ENCODE measurements at regions not wholly inside any gene's neighbourhood (a gene's known extent, or its start where the extent isn't known, plus 50 kb on each side); places are given as distances from the start of the nearest gene placed in this dataset.

DNA sequence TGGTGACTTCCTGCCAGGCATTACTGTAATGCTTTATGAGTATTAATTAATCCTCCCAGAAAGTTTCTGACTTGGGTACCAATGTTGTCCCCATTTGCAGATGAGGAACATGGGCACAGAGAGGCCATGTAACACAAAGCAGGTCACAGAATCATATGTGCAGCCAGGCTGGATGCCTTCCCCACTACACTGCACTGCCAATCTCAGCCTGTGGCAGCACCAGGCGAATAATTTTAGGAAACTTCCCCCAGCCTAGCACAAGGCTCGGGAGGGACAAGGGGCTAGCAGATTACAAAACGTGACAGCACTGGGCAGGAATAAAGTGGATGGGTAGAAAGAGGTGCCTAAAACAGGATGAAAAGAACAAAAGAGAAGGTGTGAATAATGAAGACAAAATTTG is 331.7 kb upstream of the PROX1 start:
- Histone ChIP-seq H3K9me2 (replicated peaks; ENCODE audit: insufficient read depth) (no peaks in the 10 kb centered on the region), H2AFZ (no peak overlapping the region), H4K20me1 (ENCODE audit: insufficient read depth, poor library complexity, severe bottlenecking) (no peaks in the 10 kb centered on the region), H3K79me2 (no peaks in the 10 kb centered on the region), H3K4me1 (ENCODE audit: insufficient read depth) (peaks cover 12% of the 10 kb centered on the region), H3K27me3 (no peaks in the 10 kb centered on the region), H3K36me3 (replicated peaks; ENCODE audit: insufficient read depth, low read depth) (no peaks in the 10 kb centered on the region), H3K4me3 (no peak overlapping the region), H3K4me2 (peak overlapping the region; percentile 49), H3K9me3 (ENCODE audit: low read depth) (no peaks in the 10 kb centered on the region), H3K27ac (peak overlapping the region; percentile 62)
- TF ChIP-seq EZH2phosphoT487 (IDR thresholded peaks at IDR 0.05; ENCODE audit: low read depth, severe bottlenecking, unreplicated experiment), result no peak
- no peak for TF ChIP-seq EZH2 (IDR thresholded peaks at IDR 0.05; ENCODE audit: borderline replicate concordance)
- TF ChIP-seq, protein P1, sequence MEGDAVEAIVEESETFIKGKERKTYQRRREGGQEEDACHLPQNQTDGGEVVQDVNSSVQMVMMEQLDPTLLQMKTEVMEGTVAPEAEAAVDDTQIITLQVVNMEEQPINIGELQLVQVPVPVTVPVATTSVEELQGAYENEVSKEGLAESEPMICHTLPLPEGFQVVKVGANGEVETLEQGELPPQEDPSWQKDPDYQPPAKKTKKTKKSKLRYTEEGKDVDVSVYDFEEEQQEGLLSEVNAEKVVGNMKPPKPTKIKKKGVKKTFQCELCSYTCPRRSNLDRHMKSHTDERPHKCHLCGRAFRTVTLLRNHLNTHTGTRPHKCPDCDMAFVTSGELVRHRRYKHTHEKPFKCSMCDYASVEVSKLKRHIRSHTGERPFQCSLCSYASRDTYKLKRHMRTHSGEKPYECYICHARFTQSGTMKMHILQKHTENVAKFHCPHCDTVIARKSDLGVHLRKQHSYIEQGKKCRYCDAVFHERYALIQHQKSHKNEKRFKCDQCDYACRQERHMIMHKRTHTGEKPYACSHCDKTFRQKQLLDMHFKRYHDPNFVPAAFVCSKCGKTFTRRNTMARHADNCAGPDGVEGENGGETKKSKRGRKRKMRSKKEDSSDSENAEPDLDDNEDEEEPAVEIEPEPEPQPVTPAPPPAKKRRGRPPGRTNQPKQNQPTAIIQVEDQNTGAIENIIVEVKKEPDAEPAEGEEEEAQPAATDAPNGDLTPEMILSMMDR (IDR thresholded peaks at IDR 0.05; ENCODE audit: poor library complexity), result no peak
- no peak for DNase-seq (ENCODE audit: low spot score)
- 94% methylated on average over 3 of the region's 3 CpGs for WGBS (ENCODE audit: low lambda C conversion rate, missing lambda C conversion rate)

DNA sequence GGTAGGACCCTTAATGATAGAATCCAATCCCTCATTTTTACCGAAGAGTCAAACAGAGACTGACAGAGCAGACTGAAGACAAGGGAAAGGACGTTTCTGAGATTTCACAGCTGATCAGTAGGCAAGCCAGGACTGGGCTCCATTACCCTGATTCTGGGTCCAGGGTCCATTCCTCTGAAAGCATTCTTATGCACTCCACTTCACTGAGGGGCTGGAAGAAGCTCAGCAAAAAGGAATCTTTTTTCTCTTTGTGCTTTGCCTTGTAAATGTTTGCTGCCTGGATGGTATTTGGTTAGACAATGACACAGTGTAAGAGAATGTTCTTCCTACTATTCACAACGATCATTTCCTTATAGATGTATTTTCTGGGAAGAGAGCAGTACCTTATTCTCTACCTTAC is 331.3 kb upstream of the PROX1 start:
- H3K36me3 ChIP-seq (replicated peaks; ENCODE audit: insufficient read depth, low read depth), result no peaks in the 10 kb centered on the region
- peak overlapping the region; percentile 62 for H3K27ac ChIP-seq
- no peak for DNase-seq (ENCODE audit: low spot score)
- WGBS (ENCODE audit: low lambda C conversion rate, missing lambda C conversion rate), result 44% methylated on average over 3 of the region's 3 CpGs
- H2AFZ ChIP-seq, result no peak overlapping the region
- H3K4me3 ChIP-seq, result no peak overlapping the region
- no peaks in the 10 kb centered on the region for H3K79me2 ChIP-seq
- H3K9me2 ChIP-seq (replicated peaks; ENCODE audit: insufficient read depth), result no peaks in the 10 kb centered on the region
- H4K20me1 ChIP-seq (ENCODE audit: insufficient read depth, poor library complexity, severe bottlenecking), result no peaks in the 10 kb centered on the region
- TF ChIP-seq, protein P1 (IDR thresholded peaks at IDR 0.05; ENCODE audit: poor library complexity), result no peak
- TF ChIP-seq EZH2phosphoT487 (IDR thresholded peaks at IDR 0.05; ENCODE audit: low read depth, severe bottlenecking, unreplicated experiment), result no peak
- no peak for TF ChIP-seq EZH2 (IDR thresholded peaks at IDR 0.05; ENCODE audit: borderline replicate concordance)
- peaks cover 12% of the 10 kb centered on the region for H3K4me1 ChIP-seq (ENCODE audit: insufficient read depth)
- peak overlapping the region; percentile 49 for H3K4me2 ChIP-seq
- H3K27me3 ChIP-seq, result no peaks in the 10 kb centered on the region
- H3K9me3 ChIP-seq (ENCODE audit: low read depth), result no peaks in the 10 kb centered on the region

DNA sequence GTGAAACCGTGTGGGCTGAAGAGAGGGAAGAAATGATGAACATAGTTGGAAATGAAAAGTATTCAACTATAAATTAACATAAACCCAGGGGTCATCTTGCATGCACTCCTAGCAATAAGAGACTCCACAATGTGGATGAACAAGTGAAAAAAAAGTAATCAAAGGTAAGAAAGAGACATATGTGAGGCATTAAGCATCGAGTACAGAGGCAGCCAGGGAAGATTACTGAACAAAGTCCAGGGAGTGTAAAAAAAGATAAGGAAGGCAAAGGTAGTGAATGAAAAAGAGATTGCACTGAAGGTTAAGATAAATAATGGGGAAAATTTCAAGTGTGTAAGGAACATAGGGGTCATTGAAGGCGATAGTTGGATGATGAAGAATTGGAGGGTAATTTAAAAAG is 330.8 kb upstream of the PROX1 start:
- TF ChIP-seq EZH2 (IDR thresholded peaks at IDR 0.05; ENCODE audit: borderline replicate concordance) (no peak), EZH2phosphoT487 (IDR thresholded peaks at IDR 0.05; ENCODE audit: low read depth, severe bottlenecking, unreplicated experiment) (no peak)
- TF ChIP-seq, protein P1 (IDR thresholded peaks at IDR 0.05; ENCODE audit: poor library complexity), result no peak
- Histone ChIP-seq H3K9me3 (ENCODE audit: low read depth) (no peaks in the 10 kb centered on the region), H3K27me3 (no peaks in the 10 kb centered on the region), H3K4me3 (no peak overlapping the region), H3K4me2 (peak overlapping the region; percentile 49), H4K20me1 (ENCODE audit: insufficient read depth, poor library complexity, severe bottlenecking) (no peaks in the 10 kb centered on the region), H3K9me2 (replicated peaks; ENCODE audit: insufficient read depth) (no peaks in the 10 kb centered on the region), H3K36me3 (replicated peaks; ENCODE audit: insufficient read depth, low read depth) (no peaks in the 10 kb centered on the region), H3K79me2 (no peaks in the 10 kb centered on the region), H2AFZ (no peak overlapping the region), H3K27ac (peak overlapping the region; percentile 62), H3K4me1 (ENCODE audit: insufficient read depth) (peaks cover 12% of the 10 kb centered on the region)
- 60% methylated on average over 3 of the region's 3 CpGs for WGBS (ENCODE audit: low lambda C conversion rate, missing lambda C conversion rate)
- DNase-seq (ENCODE audit: low spot score), result no peak

DNA sequence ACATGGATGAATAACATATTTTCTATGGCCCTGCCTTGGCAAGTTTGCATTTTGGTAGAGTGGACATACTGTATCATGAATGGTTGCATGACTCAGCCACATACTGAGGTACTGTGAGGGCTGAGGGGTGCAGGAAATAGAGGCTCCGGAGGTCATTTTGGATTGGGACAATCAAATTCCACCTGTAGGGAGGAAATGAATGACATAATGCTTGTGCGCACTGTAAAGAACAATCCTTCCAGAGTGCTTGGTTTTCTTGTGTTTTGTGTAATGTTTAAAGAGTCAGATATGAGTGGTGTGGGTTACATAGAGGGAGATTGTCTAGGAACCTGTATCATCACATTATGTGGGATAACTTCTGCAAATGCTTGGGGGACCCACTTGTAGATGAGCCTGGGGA is 329.9 kb upstream of the PROX1 start:
- Histone ChIP-seq H3K27me3 (no peaks in the 10 kb centered on the region), H3K36me3 (replicated peaks; ENCODE audit: insufficient read depth, low read depth) (no peaks in the 10 kb centered on the region), H4K20me1 (ENCODE audit: insufficient read depth, poor library complexity, severe bottlenecking) (no peaks in the 10 kb centered on the region), H3K4me2 (no peak overlapping the region), H3K4me3 (no peak overlapping the region), H3K4me1 (ENCODE audit: insufficient read depth) (peaks cover 12% of the 10 kb centered on the region), H3K79me2 (no peaks in the 10 kb centered on the region), H2AFZ (no peak overlapping the region), H3K9me3 (ENCODE audit: low read depth) (no peaks in the 10 kb centered on the region), H3K9me2 (replicated peaks; ENCODE audit: insufficient read depth) (no peaks in the 10 kb centered on the region), H3K27ac (no peak overlapping the region)
- DNase-seq (ENCODE audit: low spot score), result no peak
- TF ChIP-seq EZH2 (IDR thresholded peaks at IDR 0.05; ENCODE audit: borderline replicate concordance) (no peak), EZH2phosphoT487 (IDR thresholded peaks at IDR 0.05; ENCODE audit: low read depth, severe bottlenecking, unreplicated experiment) (no peak)
- TF ChIP-seq, protein P1 (IDR thresholded peaks at IDR 0.05; ENCODE audit: poor library complexity), result no peak
- 98% methylated on average over 2 of the region's 2 CpGs for WGBS (ENCODE audit: low lambda C conversion rate, missing lambda C conversion rate)

Data from hepatocyte (in vitro differentiated cells).